WTC11 (cell line): ENCODE measurements at regions not wholly inside any gene's neighbourhood (a gene's known extent, or its start where the extent isn't known, plus 50 kb on each side); places are given as distances from the start of the nearest gene placed in this dataset.

Experiments
- ATAC-seq: fragments of 200-7000 bp; cut with Tn5 transposase; 2 replicates; pipeline ENCODE4 v1.10.0; 2021; ENCODE audit warnings: mild to moderate bottlenecking, moderate library complexity
- CTCF ChIA-PET: fragments of 300-600 bp; sonication (Branson Sonifier 250); formaldehyde crosslinking; loops from one replicate; lab custom pipeline; 2021; ENCODE audit warnings: antibody characterized with exemption; lab: Charles Lee
- POLR2A ChIA-PET: fragments of 350-600 bp; sonication (Branson Sonifier 250); formaldehyde crosslinking; loops from one replicate; lab custom pipeline; 2021; ENCODE audit warnings: antibody characterized with exemption; lab: Charles Lee
- DNase-seq: peaks from one replicate; pipeline ENCODE4 v3.0.0; 2021; ENCODE audit warnings: low spot score
- H3K27ac Mint-ChIP-seq: 2 replicates; pipeline ENCODE4 v1.8.0; 2021; ENCODE audit warnings: mixed read lengths
- H3K27me3 Mint-ChIP-seq: 2 replicates; pipeline ENCODE4 v1.8.0; 2021; ENCODE audit warnings: low read depth, mild to moderate bottlenecking, moderate library complexity, mixed read lengths
- H3K36me3 Mint-ChIP-seq: 2 replicates; pipeline ENCODE4 v1.8.0; 2021; ENCODE audit warnings: mixed read lengths
- H3K4me1 Mint-ChIP-seq: 2 replicates; pipeline ENCODE4 v1.8.0; 2022; ENCODE audit warnings: mixed read lengths
- H3K4me3 Mint-ChIP-seq: 2 replicates; pipeline ENCODE4 v1.8.0; 2021; ENCODE audit warnings: mild to moderate bottlenecking, moderate library complexity, mixed read lengths
- H3K9me3 Mint-ChIP-seq: 2 replicates; pipeline ENCODE4 v1.8.0; 2021; ENCODE audit warnings: mixed read lengths
- CREB1 ChIP-seq: sonication (generic); formaldehyde crosslinking; IDR thresholded peaks from 2 replicates; pipeline ENCODE4 v1.8.0; 2023; ENCODE audit warnings: mild to moderate bottlenecking, missing genetic modification reagents
- EMX1 ChIP-seq: fragments of 250-450 bp; sonication (Bioruptor Pico); IDR thresholded peaks from 2 replicates; pipeline ENCODE4 v1.8.0; 2021; ENCODE audit warnings: mild to moderate bottlenecking
- KAT7 ChIP-seq: sonication (generic); formaldehyde crosslinking; IDR thresholded peaks from 2 replicates; pipeline ENCODE4 v1.8.1; 2023; ENCODE audit warnings: missing genetic modification reagents, mild to moderate bottlenecking, borderline replicate concordance
- NFATC4 ChIP-seq: fragments of 250-450 bp; sonication (Bioruptor Pico); IDR thresholded peaks from 2 replicates; pipeline ENCODE4 v1.9.0; 2021; ENCODE audit warnings: mild to moderate bottlenecking
- PREB ChIP-seq: sonication (generic); formaldehyde crosslinking; IDR thresholded peaks from 2 replicates; pipeline ENCODE4 v1.8.1; 2022; ENCODE audit warnings: mild to moderate bottlenecking, missing genetic modification reagents, moderate library complexity, borderline replicate concordance
- PRRX2 ChIP-seq: fragments of 250-450 bp; sonication (Bioruptor Pico); IDR thresholded peaks from 2 replicates; pipeline ENCODE4 v1.8.0; 2021; ENCODE audit warnings: mild to moderate bottlenecking
- SOX15 ChIP-seq: fragments of 250-450 bp; sonication (Bioruptor Pico); IDR thresholded peaks from 2 replicates; pipeline ENCODE4 v1.9.0; 2021; ENCODE audit warnings: mild to moderate bottlenecking
- SP1 ChIP-seq: sonication (generic); formaldehyde crosslinking; conservative IDR thresholded peaks from 2 replicates; pipeline ENCODE4 v1.8.1; 2022; ENCODE audit warnings: missing genetic modification reagents
- TEAD4 ChIP-seq: sonication (generic); formaldehyde crosslinking; IDR thresholded peaks from 2 replicates; pipeline ENCODE4 v1.8.0; 2022; ENCODE audit warnings: mild to moderate bottlenecking, missing genetic modification reagents
- ZBTB43 ChIP-seq: sonication (generic); formaldehyde crosslinking; IDR thresholded peaks from 2 replicates; pipeline ENCODE4 v1.8.1; 2023; ENCODE audit warnings: mild to moderate bottlenecking, missing genetic modification reagents
- ZNF263 ChIP-seq: sonication (generic); formaldehyde crosslinking; IDR thresholded peaks from 2 replicates; pipeline ENCODE4 v1.8.1; 2022; ENCODE audit warnings: low read depth, mild to moderate bottlenecking, moderate library complexity, missing genetic modification reagents
- ZNF532 ChIP-seq: fragments of 250-450 bp; sonication (Bioruptor Pico); IDR thresholded peaks from 2 replicates; pipeline ENCODE4 v1.9.0; 2021; ENCODE audit warnings: mild to moderate bottlenecking, borderline replicate concordance

- TF ChIP-seq PREB (CRISPR knock-in tag): no peak
Observed at GRCh38 chr22:48337957-48338792, 1489.5 kb downstream of the BRD1 start (continued).

- Mint-ChIP-seq H3K9me3 (no peaks in the 10 kb centered on the region), H3K27ac (no peak overlapping the region), H3K4me1 (peaks cover 22% of the 10 kb centered on the region), H3K27me3 (peaks cover 14% of the 10 kb centered on the region), H3K4me3 (no peak overlapping the region)
- no peak for DNase-seq
- ATAC-seq: no peak
- CTCF ChIA-PET: no interaction called here
- TF ChIP-seq EMX1 (CRISPR knock-in tag): no peak
- no peak for TF ChIP-seq ZNF532
- no peak for TF ChIP-seq CREB1 (CRISPR knock-in tag)
- TF ChIP-seq ZBTB43 (CRISPR knock-in tag): no peak
- no peak for TF ChIP-seq ZNF263 (CRISPR knock-in tag)
- no peak for TF ChIP-seq SP1 (CRISPR knock-in tag)
- TF ChIP-seq TEAD4 (CRISPR knock-in tag): no peak
- TF ChIP-seq PRRX2: no peak
- TF ChIP-seq NFATC4 (CRISPR knock-in tag): no peak
- TF ChIP-seq SOX15 (CRISPR knock-in tag): no peak
- TF ChIP-seq, all 79 proteins: peak for 0
- no peaks in the 10 kb centered on the region for H3K36me3 Mint-ChIP-seq
- POLR2A ChIA-PET: no interaction called here
Observed at GRCh38 chr22:48336339-48337060, 1491.2 kb downstream of the BRD1 start.

GRCh38 chr22:48335442-48336139, 1492.1 kb downstream of the BRD1 start:
- Mint-ChIP-seq H3K4me1 (peaks cover 14% of the 10 kb centered on the region), H3K36me3 (no peaks in the 10 kb centered on the region), H3K4me3 (no peak overlapping the region), H3K27me3 (peaks cover 9% of the 10 kb centered on the region), H3K9me3 (no peaks in the 10 kb centered on the region), H3K27ac (no peak overlapping the region)
- ChIA-PET CTCF (no interaction called here), POLR2A (no interaction called here)
- TF ChIP-seq KAT7 (CRISPR knock-in tag): no peak
- no peak for TF ChIP-seq ZBTB43 (CRISPR knock-in tag)
- TF ChIP-seq ZNF532: no peak
- DNase-seq: no peak
- ATAC-seq: no peak
